GM12878 (cell line): ENCODE measurements at regions not wholly inside any gene's neighbourhood (a gene's known extent, or its start where the extent isn't known, plus 50 kb on each side); places are given as distances from the start of the nearest gene placed in this dataset.

Experiments
- ATAC-seq: fragments of 200-7000 bp; cut with Tn5 transposase; 3 replicates; pipeline ENCODE4 v1.9.1; 2020; ENCODE audit warnings: mild to moderate bottlenecking, moderate library complexity
- BruUV-seq: library from RNA; stranded (reverse); fragments of 400-500 nt; replicated peaks from 2 replicates; lab custom pipeline; 2021; lab: Mats Ljungman, UMichigan
- CTCF ChIA-PET: fragments of 300-600 bp; sonication (Branson Sonifier 250); formaldehyde crosslinking; extraction: SDS; loops from one replicate; lab custom pipeline; 2021; ENCODE audit warnings: inconsistent platforms; lab: Yijun Ruan, JAX
- POLR2A ChIA-PET: fragments of 350-600 bp; formaldehyde crosslinking; extraction: SDS; loops from one replicate; lab custom pipeline; 2021; ENCODE audit warnings: inconsistent platforms; lab: Charles Lee
- RAD21 ChIA-PET: fragments of 300-600 bp; sonication (Branson Sonifier 250); formaldehyde crosslinking; loops from one replicate; lab custom pipeline; 2023; ENCODE audit warnings: antibody characterized with exemption; ENCODE audit not compliant: unreplicated experiment; lab: Charles Lee
- SMC1A ChIA-PET: fragments of 300-600 bp; sonication (Branson Sonifier 250); formaldehyde crosslinking; loops from one replicate; lab custom pipeline; 2023; ENCODE audit not compliant: unreplicated experiment, uncharacterized antibody; lab: Charles Lee
- DNase-seq: peaks from one replicate; pipeline ENCODE4 v3.0.0-alpha.2; 2011; ENCODE audit warnings: low read depth, low spot score
- FAIRE-seq: peaks from 3 replicates; lab custom pipeline; 2011; peaks lifted over from hg19 to GRCh38; lab: Jason Lieb, UNC
- H2AFZ ChIP-seq: 2 replicates; pipeline ENCODE4 v1.6.0; 2011; ENCODE audit warnings: low read depth, low read length, control low read depth; ENCODE audit not compliant: control insufficient read depth
- H3K27ac ChIP-seq: 2 replicates; pipeline ENCODE4 v1.5.1; 2011; ENCODE audit warnings: control low read depth; ENCODE audit not compliant: control insufficient read depth, insufficient read depth
- H3K27me3 ChIP-seq, 2 experiments: replicated peaks in 1 of 2; 2 replicates each; pipeline versions ENCODE4 v1.6.0 to v1.6.1; 2011; ENCODE audit warnings: low read length in 1 of 2; ENCODE audit not compliant: control insufficient read depth in 2 of 2, insufficient read depth in 2 of 2
- H3K36me3 ChIP-seq, 2 experiments: 2 replicates each; pipeline ENCODE4 v1.5.1; 2011; ENCODE audit warnings: low read length in 1 of 2; ENCODE audit not compliant: control insufficient read depth in 2 of 2, insufficient read depth in 2 of 2
- H3K4me1 ChIP-seq: 2 replicates; pipeline ENCODE4 v1.6.1; 2011; ENCODE audit warnings: mild to moderate bottlenecking, low read length, moderate library complexity, mixed read lengths; ENCODE audit not compliant: control insufficient read depth, insufficient read depth
- H3K4me2 ChIP-seq: 2 replicates; pipeline ENCODE4 v1.6.0; 2011; ENCODE audit warnings: control low read depth; ENCODE audit not compliant: control insufficient read depth, insufficient read depth
- H3K4me3 ChIP-seq: fragments of 200-600 bp; sonication (generic); 2 replicates; pipeline ENCODE4 v1.5.1; 2016
- H3K79me2 ChIP-seq: 2 replicates; pipeline ENCODE4 v1.6.0; 2011; ENCODE audit warnings: low read length; ENCODE audit not compliant: control insufficient read depth, insufficient read depth
- H3K9ac ChIP-seq: 2 replicates; pipeline ENCODE4 v1.8.0; 2011; ENCODE audit warnings: low read length, control low read depth, mixed read lengths; ENCODE audit not compliant: control insufficient read depth, insufficient read depth
- H3K9me3 ChIP-seq: replicated peaks from 3 replicates; pipeline ENCODE4 v1.5.1; 2011; ENCODE audit warnings: mild to moderate bottlenecking, low read length; ENCODE audit not compliant: control insufficient read depth, insufficient read depth
- H4K20me1 ChIP-seq: 2 replicates; pipeline ENCODE4 v1.6.0; 2011; ENCODE audit not compliant: control insufficient read depth, insufficient read depth
- CREB1 ChIP-seq: IDR thresholded peaks from 2 replicates; pipeline ENCODE4 v1.6.1; 2012; ENCODE audit warnings: low read depth, mild to moderate bottlenecking, inconsistent platforms
- EZH2 ChIP-seq: IDR thresholded peaks from 2 replicates; pipeline ENCODE4 v1.6.1; 2012; ENCODE audit warnings: low read depth, mild to moderate bottlenecking, control low read depth, inconsistent platforms, low read length, borderline replicate concordance; ENCODE audit not compliant: control insufficient read depth
- GATAD2B ChIP-seq: fragments of 450-650 bp; conservative IDR thresholded peaks from 2 replicates; pipeline ENCODE4 v1.6.1; 2017; ENCODE audit warnings: low read depth, mild to moderate bottlenecking, moderate library complexity
- MTA3 ChIP-seq: IDR thresholded peaks from 2 replicates; pipeline ENCODE4 v1.6.1; 2012; ENCODE audit warnings: low read length, inconsistent platforms, borderline replicate concordance
- POU2F2 ChIP-seq: IDR thresholded peaks from 3 replicates; pipeline ENCODE4 v1.6.1; 2011; ENCODE audit warnings: low read depth, mild to moderate bottlenecking, low read length, borderline replicate concordance
- RAD21 ChIP-seq: IDR thresholded peaks from 2 replicates; pipeline ENCODE4 v1.6.1; 2011; ENCODE audit warnings: mild to moderate bottlenecking, low read depth, low read length, moderate library complexity; ENCODE audit not compliant: insufficient read depth
- RCOR1 ChIP-seq: conservative IDR thresholded peaks from 2 replicates; pipeline ENCODE4 v1.6.1; 2012; ENCODE audit warnings: low read depth, low read length, improper control_type of control experiment
- SMC3 ChIP-seq: IDR thresholded peaks from 2 replicates; pipeline ENCODE4 v1.6.1; 2011; ENCODE audit warnings: low read length, improper control_type of control experiment, borderline replicate concordance
- SPI1 ChIP-seq: IDR thresholded peaks from 2 replicates; pipeline ENCODE4 v1.6.1; 2011; ENCODE audit warnings: low read depth, mild to moderate bottlenecking, low read length, moderate library complexity, borderline replicate concordance; ENCODE audit not compliant: insufficient read depth
- SREBF1 ChIP-seq: IDR thresholded peaks from 2 replicates; pipeline ENCODE4 v1.6.1; 2012; ENCODE audit warnings: mild to moderate bottlenecking, low read length
- ZZZ3 ChIP-seq: IDR thresholded peaks from 2 replicates; pipeline ENCODE4 v1.6.1; 2011; ENCODE audit warnings: low read depth; ENCODE audit not compliant: control insufficient read depth, insufficient read length
- WGBS: methylation state at CpG from one replicate; pipeline ENCODE4 v1.1.6; 2016; ENCODE audit warnings: low lambda C conversion rate; ENCODE audit not compliant: insufficient replicate concordance, insufficient coverage; ENCODE audit errors: missing lambda C conversion rate; 5-methylcytosine and 5-hydroxymethylcytosine counted together
- in situ Hi-C: fragments of 300-500 bp; cut with MboI; formaldehyde crosslinking; loops from 9 replicates; pipeline ENCODE4 v1.14.3; 2018; ENCODE audit warnings: mixed read lengths
- intact Hi-C: fragments of 100-400 bp; cut with micrococcal nuclease; formaldehyde crosslinking; loops from one replicate; pipeline ENCODE4 v1.14.2; 2022; ENCODE audit not compliant: unreplicated experiment

- TF ChIP-seq SMC3, result peak; percentile 71
- no peak for TF ChIP-seq MTA3
- TF ChIP-seq GATAD2B, result no peak
- no peak for TF ChIP-seq ZZZ3
- TF ChIP-seq RAD21, result peak; percentile 78
These were observed 65.9 kb upstream of the SDK2 start (continued) for GRCh38 chr17:73710095-73710592.

DNA sequence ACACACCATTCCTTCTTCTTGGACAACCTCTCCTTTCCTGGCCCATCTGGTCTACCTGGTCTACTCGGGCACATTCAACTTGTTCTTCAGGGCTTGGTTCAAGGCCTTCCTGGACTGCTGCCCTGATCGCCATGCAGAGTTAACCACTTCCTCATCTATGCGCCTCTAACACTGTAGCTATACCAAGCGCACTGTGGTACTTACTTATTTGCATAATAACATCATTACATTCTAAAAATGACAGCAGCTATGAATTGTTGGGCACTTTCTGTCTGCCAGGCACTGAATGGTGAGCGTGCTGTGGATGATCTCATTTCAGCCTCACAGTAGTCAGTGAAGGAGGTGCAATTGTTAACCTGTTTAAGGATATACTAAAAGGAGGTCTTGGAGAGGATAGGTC is 66.9 kb upstream of the SDK2 start:
- FAIRE-seq, result no peak
- TF ChIP-seq RCOR1 (no peak), EZH2 (no peak), POU2F2 (peak; percentile 48; the same call in 1 of the 3 replicates), SREBF1 (no peak), SPI1 (peak; percentile 63), CREB1 (no peak)
- H3K4me3 ChIP-seq, result no peak overlapping the region
- 0% methylated on average over 5 of the region's 5 CpGs for WGBS
- peak; percentile 12 for DNase-seq
- H3K27ac ChIP-seq, result no peak overlapping the region
- ChIA-PET CTCF (interaction anchor here (0.9 to 4.2 kb wide), 5 partner anchors 9 to 983 kb away, joined by 3 to 55 read pairs (median 4); no protein-coding TSS in a partner anchor), SMC1A (interaction anchor here (0.5 to 1.2 kb wide), 3 partner anchors 282 to 540 kb away, joined by 3 to 5 read pairs (median 3); no protein-coding TSS in a partner anchor), POLR2A (no interaction called here), RAD21 (interaction anchor here (0.9 to 2.8 kb wide), 2 partner anchors 124 to 281 kb away, joined by 3 to 23 read pairs; no protein-coding TSS in a partner anchor)
- no TSS peak for BruUV-seq
- intact Hi-C loops, result no loop called here
- no peaks in the 10 kb centered on the region for H4K20me1 ChIP-seq
- peak overlapping the region; percentile 9; the same call in 1 of the 2 replicates for H3K4me2 ChIP-seq
- no peaks in the 10 kb centered on the region for H3K79me2 ChIP-seq
- H3K36me3 ChIP-seq, result no peaks in the 10 kb centered on the region
- H3K9ac ChIP-seq, result no peak overlapping the region
- H2AFZ ChIP-seq, result no peak overlapping the region
- no peaks in the 10 kb centered on the region for H3K27me3 ChIP-seq
- in situ Hi-C loops, result no loop called here
- ATAC-seq, result peak; percentile 93
- no peaks in the 10 kb centered on the region; the same call in 1 of the 3 replicates for H3K9me3 ChIP-seq
- H3K4me1 ChIP-seq, result no peaks in the 10 kb centered on the region; the same call in 1 of the 2 replicates
